Limb (tissue), 2 donors: ENCODE measurements at regions not wholly inside any gene's neighbourhood (a gene's known extent, or its start where the extent isn't known, plus 50 kb on each side); places are given as distances from the start of the nearest gene placed in this dataset.

Source experiments
- DNase-seq, 2 donors: peaks; one replicate each; pipeline ENCODE4 v3.0.0-alpha.2; 2016; ENCODE audit errors: extremely low spot score in 2 of 2

- DNase-seq: no peak
These were observed 275.9 kb downstream of the FAM43A start for GRCh38 chr3:194961571-194961970.

GRCh38 chr3:194962056-194962455 lies 276.4 kb downstream of the FAM43A start:
- DNase-seq: no peak

- no peak for DNase-seq
These were observed 279.1 kb downstream of the FAM43A start for GRCh38 chr3:194964809-194965208.

- DNase-seq: peak in 1 of 2 donors; percentile 63
These were observed 281.8 kb downstream of the FAM43A start for GRCh38 chr3:194967151-194968117.

GRCh38 chr3:194970066-194970465 lies 284.4 kb downstream of the FAM43A start:
- no peak for DNase-seq

- no peak for DNase-seq
These were observed 285.3 kb downstream of the FAM43A start for GRCh38 chr3:194971009-194971408.

GRCh38 chr3:194971965-194972364 lies 286.3 kb downstream of the FAM43A start:
- DNase-seq: no peak

GRCh38 chr3:194972641-194973040 lies 287.0 kb downstream of the FAM43A start:
- no peak for DNase-seq

GRCh38 chr3:194973366-194974000 lies 287.8 kb downstream of the FAM43A start:
- DNase-seq: no peak

GRCh38 chr3:194974468-194975135 lies 288.9 kb downstream of the FAM43A start:
- DNase-seq: no peak

GRCh38 chr3:194976049-194976451 lies 290.4 kb downstream of the FAM43A start:
- no peak for DNase-seq

GRCh38 chr3:194976874-194977273 lies 291.2 kb downstream of the FAM43A start:
- no peak for DNase-seq

- DNase-seq: no peak
These were observed 291.7 kb downstream of the FAM43A start for GRCh38 chr3:194977356-194977755.

GRCh38 chr3:194979173-194979572 lies 291.8 kb downstream of the XXYLT1 start:
- no peak for DNase-seq

GRCh38 chr3:194982472-194982871 lies 288.5 kb downstream of the XXYLT1 start:
- no peak for DNase-seq

- DNase-seq: no peak
These were observed 287.8 kb downstream of the XXYLT1 start for GRCh38 chr3:194983121-194983520.

GRCh38 chr3:194983620-194984019 lies 287.3 kb downstream of the XXYLT1 start:
- no peak for DNase-seq

- DNase-seq: no peak
These were observed 286.9 kb downstream of the XXYLT1 start for GRCh38 chr3:194984066-194984465.

GRCh38 chr3:194984622-194985021 lies 286.3 kb downstream of the XXYLT1 start:
- DNase-seq: no peak

GRCh38 chr3:194985031-194985578 lies 285.9 kb downstream of the XXYLT1 start:
- DNase-seq: peak; percentile 53 to 64

- DNase-seq: no peak
These were observed 284.5 kb downstream of the XXYLT1 start for GRCh38 chr3:194986208-194987043.
